ENCODE measurements at regions not wholly inside any gene's neighbourhood (a gene's known extent, or its start where the extent isn't known, plus 50 kb on each side); places are given as distances from the start of the nearest gene placed in this dataset.
"Not testable (repeated sequence)": the region's sequence is repeated elsewhere in the genome, so short reads cannot be mapped to it uniquely, and the experiment has no call there.

GRCh38 chr12:11535127-11535526, 114.3 kb upstream of the ETV6 start:
- no peak for DNase-seq (ENCODE audit: extremely low read depth in 1 of 2, low read depth in 1 of 2)

GRCh38 chr12:11539156-11539555, 110.3 kb upstream of the ETV6 start:
- DNase-seq (ENCODE audit: extremely low read depth in 1 of 2, low read depth in 1 of 2), result no peak

GRCh38 chr12:11540156-11540555, 109.3 kb upstream of the ETV6 start:
- no peak for DNase-seq (ENCODE audit: extremely low read depth in 1 of 2, low read depth in 1 of 2)

- DNase-seq (ENCODE audit: extremely low read depth in 1 of 2, low read depth in 1 of 2), result no peak
Observed at GRCh38 chr12:11540615-11541310, 108.7 kb upstream of the ETV6 start.

GRCh38 chr12:11542599-11542998, 106.9 kb upstream of the ETV6 start:
- no peak for DNase-seq (ENCODE audit: extremely low read depth in 1 of 2, low read depth in 1 of 2)

- DNase-seq (ENCODE audit: extremely low read depth in 1 of 2, low read depth in 1 of 2), result no peak
Observed at GRCh38 chr12:11543457-11544158, 105.9 kb upstream of the ETV6 start.

- DNase-seq (ENCODE audit: extremely low read depth in 1 of 2, low read depth in 1 of 2), result no peak
Observed at GRCh38 chr12:11545484-11546330, 103.8 kb upstream of the ETV6 start.

- DNase-seq (ENCODE audit: extremely low read depth in 1 of 2, low read depth in 1 of 2), result not testable (repeated sequence)
Observed at GRCh38 chr12:11546582-11547270, 102.7 kb upstream of the ETV6 start.

GRCh38 chr12:11547271-11547646, 102.2 kb upstream of the ETV6 start:
- DNase-seq (ENCODE audit: extremely low read depth in 1 of 2, low read depth in 1 of 2), result not testable (repeated sequence)

- no peak for DNase-seq (ENCODE audit: extremely low read depth in 1 of 2, low read depth in 1 of 2)
Observed at GRCh38 chr12:11549119-11549518, 100.4 kb upstream of the ETV6 start.

GRCh38 chr12:11553871-11554533, 95.5 kb upstream of the ETV6 start:
- DNase-seq (ENCODE audit: extremely low read depth in 1 of 2, low read depth in 1 of 2), result no peak

- no peak for DNase-seq (ENCODE audit: extremely low read depth in 1 of 2, low read depth in 1 of 2)
Observed at GRCh38 chr12:11555195-11555594, 94.3 kb upstream of the ETV6 start.

- no peak for DNase-seq (ENCODE audit: extremely low read depth in 1 of 2, low read depth in 1 of 2)
Observed at GRCh38 chr12:11555743-11556625, 93.5 kb upstream of the ETV6 start.

- no peak for DNase-seq (ENCODE audit: extremely low read depth in 1 of 2, low read depth in 1 of 2)
Observed at GRCh38 chr12:11556682-11557081, 92.8 kb upstream of the ETV6 start.

GRCh38 chr12:11559626-11560340, 89.7 kb upstream of the ETV6 start:
- DNase-seq (ENCODE audit: extremely low read depth in 1 of 2, low read depth in 1 of 2), result no peak

GRCh38 chr12:11561411-11561810, 88.1 kb upstream of the ETV6 start:
- no peak for DNase-seq (ENCODE audit: extremely low read depth in 1 of 2, low read depth in 1 of 2)

GRCh38 chr12:11563785-11564739, 85.4 kb upstream of the ETV6 start:
- no peak for DNase-seq (ENCODE audit: extremely low read depth in 1 of 2, low read depth in 1 of 2)
